ENCODE measurements at regions not wholly inside any gene's neighbourhood (a gene's known extent, or its start where the extent isn't known, plus 50 kb on each side); places are given as distances from the start of the nearest gene placed in this dataset.
"Not testable (repeated sequence)": the region's sequence is repeated elsewhere in the genome, so short reads cannot be mapped to it uniquely, and the experiment has no call there.

DNA sequence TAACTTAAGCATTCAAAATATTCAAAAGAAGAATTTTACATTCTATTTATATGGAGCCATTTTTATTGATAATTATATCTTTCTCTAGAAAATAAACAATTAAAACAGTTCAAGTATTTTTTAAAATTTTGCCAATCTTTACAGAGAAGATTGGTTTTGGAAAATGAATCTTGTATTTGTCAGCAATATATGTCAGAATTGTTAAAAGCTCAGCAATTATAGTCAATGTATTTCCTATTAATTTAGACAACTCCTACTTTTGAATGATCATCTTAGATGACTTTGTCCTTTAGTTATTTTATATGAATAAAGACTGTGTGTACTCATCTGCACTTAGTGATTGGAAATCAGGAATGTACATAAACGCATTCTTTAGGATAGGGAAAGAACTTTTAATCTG, 223.9 kb upstream of the MAD2L1 start:
- no peak for DNase-seq

GRCh38 chr4:120286813-120287212, 220.2 kb upstream of the MAD2L1 start:
- DNase-seq, result no peak

DNA sequence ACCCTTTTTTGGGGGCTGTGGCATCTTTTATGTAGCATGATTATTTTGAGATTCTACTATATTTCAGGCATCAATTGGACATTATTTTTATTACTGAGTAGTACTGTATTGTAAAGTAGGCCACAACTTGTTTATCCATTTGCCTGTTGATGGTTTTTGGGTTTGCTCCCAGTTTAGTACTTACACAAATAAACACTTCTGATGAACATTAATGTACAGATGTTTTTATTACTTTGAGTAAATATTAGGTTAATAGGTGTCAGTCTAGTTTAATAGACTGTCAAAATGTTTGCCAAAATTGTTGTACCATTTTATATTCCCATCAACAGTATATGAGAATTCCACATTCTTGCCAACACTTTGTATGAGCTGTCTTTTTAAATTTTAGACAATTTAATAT, 214.9 kb upstream of the MAD2L1 start:
- DNase-seq, result no peak

DNA sequence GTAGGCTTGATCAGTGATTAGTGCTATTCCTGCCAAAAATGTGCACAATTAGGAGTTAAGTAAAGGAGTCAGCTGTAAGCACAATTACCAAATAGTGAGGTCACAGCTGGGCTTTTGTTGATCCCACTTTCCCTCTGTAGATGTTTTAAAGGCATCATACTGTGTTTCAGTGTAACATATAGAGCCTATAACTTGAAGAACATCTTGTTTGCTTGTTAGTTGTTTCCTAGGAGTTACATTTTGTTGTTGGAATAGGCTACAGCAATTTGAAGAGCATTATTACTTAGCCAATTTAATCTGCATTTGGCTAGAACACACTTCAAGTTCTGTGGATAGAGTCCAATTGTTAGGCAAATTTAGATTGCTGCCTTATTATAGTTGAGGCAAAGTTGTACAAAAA, 210.7 kb upstream of the MAD2L1 start:
- no peak for DNase-seq

- DNase-seq, result no peak
These were observed 200.0 kb upstream of the MAD2L1 start for GRCh38 chr4:120266602-120267001.

DNA sequence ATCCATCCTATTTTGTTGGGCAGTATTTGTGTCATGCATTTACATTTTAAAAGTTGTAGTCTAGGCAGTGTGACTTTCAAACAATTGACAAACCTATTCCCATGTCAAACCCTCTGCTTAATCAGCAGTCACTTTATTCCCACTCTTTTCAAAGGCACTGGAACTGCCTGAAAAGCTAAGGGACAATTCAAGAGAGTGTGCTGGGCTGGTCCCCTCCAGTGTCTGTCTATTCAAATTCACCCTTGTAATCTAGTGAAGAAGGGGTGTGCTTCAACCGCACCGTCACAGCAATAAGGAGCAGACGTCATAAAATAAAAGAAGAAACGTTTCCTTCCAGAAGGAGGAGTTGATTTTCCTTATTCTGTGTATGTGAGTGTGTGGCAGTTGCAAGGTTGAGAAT, 197.0 kb upstream of the MAD2L1 start:
- DNase-seq, result no peak

- DNase-seq, result no peak
These were observed 194.5 kb upstream of the MAD2L1 start for GRCh38 chr4:120261117-120261516.

- DNase-seq, result not testable (repeated sequence)
These were observed 189.6 kb upstream of the MAD2L1 start for GRCh38 chr4:120256112-120256775.

- DNase-seq, result no peak
These were observed 171.8 kb upstream of the MAD2L1 start for GRCh38 chr4:120238277-120238973.

DNA sequence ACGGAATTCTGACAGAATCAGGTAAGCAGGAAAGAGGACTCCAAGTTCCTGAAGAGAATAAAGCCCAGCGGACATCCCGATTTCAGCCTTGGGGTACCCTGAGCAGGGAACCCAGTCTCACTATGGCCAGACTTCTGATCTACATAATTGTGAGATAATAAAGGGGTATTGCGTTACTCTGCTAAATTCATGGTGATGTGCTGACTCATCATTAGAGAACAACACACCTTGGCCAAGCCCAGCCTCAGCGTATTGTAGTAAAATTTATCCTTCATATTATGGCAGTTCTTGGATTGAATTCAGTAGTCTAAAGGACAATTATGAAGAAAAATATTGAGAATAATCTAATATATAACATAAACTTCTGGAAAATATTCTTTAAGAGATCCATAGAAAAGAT, 170.2 kb upstream of the MAD2L1 start:
- DNase-seq, result no peak

DNA sequence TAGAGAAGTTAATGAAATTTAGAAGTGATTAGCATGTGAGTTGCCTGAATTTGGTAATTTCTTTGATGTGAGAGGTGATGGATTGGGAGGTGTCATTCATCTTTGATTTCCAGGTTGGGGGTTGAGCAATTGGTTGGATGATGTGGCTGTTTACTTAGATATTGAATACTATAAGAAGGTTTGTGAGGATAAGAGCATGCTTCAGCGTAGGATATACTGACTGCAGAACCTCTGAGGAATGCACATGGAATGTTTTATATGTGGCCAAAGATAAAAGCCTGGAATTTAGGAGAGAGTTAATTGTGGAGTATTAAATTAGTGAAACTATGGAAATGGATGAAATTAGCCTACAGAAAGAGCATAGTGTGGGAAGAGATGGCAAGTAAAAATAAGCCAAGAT, 165.4 kb upstream of the MAD2L1 start:
- DNase-seq, result no peak

DNA sequence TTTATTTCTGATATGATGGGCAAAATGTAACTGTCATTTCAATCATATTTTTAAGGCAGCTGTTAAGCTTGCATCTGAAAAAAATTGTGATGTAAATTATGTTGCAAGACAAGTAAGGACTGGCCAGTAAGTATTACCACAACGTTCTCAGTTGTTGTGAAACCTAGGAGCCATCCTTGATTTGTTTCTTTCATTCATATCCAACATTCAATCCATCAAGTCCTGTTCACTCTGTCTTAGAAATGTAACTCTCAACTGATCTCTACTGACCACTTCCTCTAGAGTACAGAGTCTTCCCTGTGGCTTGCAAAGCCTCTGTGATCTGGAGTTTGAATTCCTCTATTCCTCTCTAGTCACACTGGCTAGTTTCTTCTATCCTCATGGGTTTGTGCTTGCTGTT, 161.4 kb upstream of the MAD2L1 start:
- DNase-seq, result no peak

DNA sequence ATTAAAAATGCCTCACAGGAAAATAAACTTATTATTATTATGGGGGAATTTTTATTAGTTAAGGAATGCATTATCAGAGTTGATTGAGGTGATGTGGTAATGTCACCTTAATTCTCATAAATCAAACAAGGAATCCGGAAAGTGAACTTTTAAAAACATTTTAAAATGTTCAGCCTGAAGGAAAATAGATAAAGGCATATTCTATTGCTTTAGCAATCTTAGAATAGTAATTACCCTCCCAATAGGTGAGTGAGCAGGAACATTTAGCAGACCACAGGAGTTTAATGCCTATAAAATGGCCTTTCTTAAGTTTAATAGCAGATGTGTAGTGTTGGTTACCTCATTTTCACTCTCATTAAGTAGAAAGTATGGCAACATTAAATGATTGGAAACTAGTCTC, 160.9 kb upstream of the MAD2L1 start:
- no peak for DNase-seq

DNA sequence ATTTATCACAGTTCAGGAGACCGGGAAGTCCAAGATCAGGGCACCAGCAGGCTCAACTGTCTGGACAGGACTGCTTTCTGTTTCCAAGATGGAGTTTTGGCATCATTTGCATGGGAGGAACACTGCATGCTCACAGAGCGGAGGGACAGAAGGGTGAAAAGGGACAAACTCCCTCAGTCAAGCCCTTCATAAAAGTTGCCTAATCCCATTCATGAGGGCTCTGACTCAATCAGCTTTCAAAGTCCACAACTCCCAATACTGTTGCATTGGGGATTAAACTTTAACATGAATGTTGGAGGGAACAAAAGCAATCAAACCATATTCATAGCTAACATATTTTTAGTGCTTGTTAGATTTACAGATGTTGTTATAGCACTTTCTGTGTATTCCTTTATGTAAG, 158.9 kb upstream of the MAD2L1 start:
- DNase-seq, result no peak

GRCh38 chr4:120218981-120219380, 152.3 kb upstream of the MAD2L1 start:
- no peak for DNase-seq

GRCh38 chr4:120215350-120215749, 148.7 kb upstream of the MAD2L1 start:
- no peak for DNase-seq

DNA sequence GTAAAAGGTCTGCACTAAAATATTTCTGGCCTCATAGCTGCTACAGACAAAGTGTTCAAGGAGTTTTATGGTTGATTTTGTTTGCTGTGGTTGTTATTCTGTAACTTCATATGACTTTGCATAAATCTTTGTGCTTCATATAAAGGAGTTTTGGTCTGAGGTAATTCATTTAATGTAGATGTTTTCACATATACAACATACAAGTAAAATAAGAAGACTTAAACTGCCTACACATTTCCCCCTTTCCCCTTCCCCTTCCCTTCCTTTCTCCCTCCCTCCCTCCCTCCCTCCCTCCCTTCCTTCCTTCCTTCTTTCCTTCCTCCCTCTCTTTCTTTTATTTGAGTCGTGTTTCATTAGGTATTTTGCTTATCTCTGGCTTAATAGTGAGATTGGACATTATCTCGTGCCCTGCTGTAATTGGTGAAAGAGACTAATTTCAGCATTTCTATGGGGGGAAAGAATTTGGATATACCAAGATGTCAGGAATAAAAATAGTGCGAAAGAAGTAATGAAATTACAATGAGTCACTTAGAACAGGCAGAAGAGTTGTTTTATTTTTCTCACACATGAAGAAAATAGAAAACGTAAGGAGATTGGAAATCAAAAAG, 144.9 kb upstream of the MAD2L1 start:
- no peak for DNase-seq

GRCh38 chr4:120209706-120210105, 143.1 kb upstream of the MAD2L1 start:
- no peak for DNase-seq

GRCh38 chr4:120207021-120207420, 140.4 kb upstream of the MAD2L1 start:
- DNase-seq, result no peak

GRCh38 chr4:120202222-120202621, 135.6 kb upstream of the MAD2L1 start:
- no peak for DNase-seq

DNA sequence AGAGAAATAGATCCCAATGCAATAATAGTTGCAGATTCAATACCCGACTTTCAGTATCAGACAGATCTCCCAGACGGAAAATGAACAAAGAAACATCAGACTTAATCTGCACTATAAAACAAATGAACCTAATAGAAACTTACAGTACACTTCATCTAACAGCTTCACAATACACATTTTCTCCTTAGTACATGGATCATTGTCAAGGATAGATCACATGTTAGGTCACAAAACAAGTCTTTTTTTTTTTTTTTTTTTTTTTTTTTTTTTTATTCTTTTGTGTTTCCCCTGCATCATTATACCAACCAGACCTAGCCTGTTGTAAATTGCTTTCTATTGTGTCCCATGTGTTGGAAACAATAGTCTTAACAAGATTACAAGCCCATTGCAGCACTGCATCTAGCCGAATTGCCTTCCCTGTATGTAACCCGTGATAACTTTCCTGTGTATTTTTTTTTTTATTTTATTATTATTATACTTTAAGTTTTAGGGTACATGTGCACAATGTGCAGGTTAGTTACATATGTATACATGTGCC, 134.0 kb upstream of the MAD2L1 start:
- DNase-seq, result not testable (repeated sequence)

- DNase-seq, result no peak
These were observed 131.8 kb upstream of the MAD2L1 start for GRCh38 chr4:120198411-120198810.

DNA sequence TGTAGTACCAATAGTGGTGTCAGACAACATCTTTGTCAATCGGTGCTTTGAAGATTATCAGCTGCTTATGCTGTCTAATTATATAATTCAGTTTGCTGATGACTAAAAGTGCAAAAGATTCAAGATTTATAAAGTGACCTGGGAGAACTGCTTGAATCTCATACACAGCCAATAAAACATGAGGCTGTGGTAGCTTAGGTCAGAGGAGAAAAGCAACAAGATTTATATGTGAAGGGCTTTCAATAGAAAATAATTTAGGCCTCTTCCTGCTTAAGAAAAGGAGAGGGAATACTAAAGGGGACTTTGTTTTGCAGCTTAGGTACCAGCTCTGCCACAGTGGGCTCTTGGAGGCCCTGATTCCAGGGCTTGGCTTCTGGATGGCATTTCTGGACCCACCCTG, 111.0 kb upstream of the MAD2L1 start:
- no peak for DNase-seq

DNA sequence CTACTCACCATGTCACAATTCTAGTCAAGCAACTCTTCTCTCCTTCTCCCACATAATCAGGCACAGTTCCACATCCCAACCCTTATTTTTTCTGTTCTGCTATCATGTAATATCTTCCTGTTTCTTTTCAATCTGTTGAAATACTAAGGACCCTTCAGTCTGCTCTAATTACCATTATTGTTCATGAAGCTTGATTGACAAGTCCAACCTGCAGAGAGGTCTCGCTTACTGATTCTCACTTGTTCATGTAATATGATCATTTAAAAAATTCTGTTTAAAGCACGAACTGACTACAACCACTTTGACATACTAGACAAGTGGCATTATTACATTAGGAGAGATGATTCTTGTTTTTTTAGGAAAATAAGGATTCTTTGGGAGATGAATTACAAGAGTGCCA, 108.6 kb upstream of the MAD2L1 start:
- DNase-seq, result no peak

Measured in DMS79 treated with DMSO at 0.1 percent for 48 hours (cell line).